Body of pancreas (tissue), 4 donors: ENCODE measurements at regions not wholly inside any gene's neighbourhood (a gene's known extent, or its start where the extent isn't known, plus 50 kb on each side); places are given as distances from the start of the nearest gene placed in this dataset.

ENCODE experiments used
- ATAC-seq: fragments of 150-250 bp; one replicate; pipeline ENCODE4 v1.9.1; 2016
- DNase-seq, 4 donors: peaks; one replicate each; pipeline ENCODE4 v3.0.0-alpha.2; 2019
- H3K27ac ChIP-seq, 4 donors: fragments of 200-600 bp; sonication (generic); 1 replicate in 3 of 4; 2 replicates in 1 of 4; pipeline versions ENCODE4 v1.5.1 to v1.6.1; 2016 to 2019; ENCODE audit warnings: mild to moderate bottlenecking in 1 of 4, mixed read lengths in 1 of 4, moderate library complexity in 1 of 4
- H3K27me3 ChIP-seq, 2 donors: fragments of 200-600 bp; sonication (generic); one replicate each; pipeline ENCODE4 v1.6.0; 2016; ENCODE audit warnings: mild to moderate bottlenecking in 1 of 2
- H3K36me3 ChIP-seq, 2 donors: fragments of 200-600 bp; sonication (generic); replicated peaks in 1 of 2; 2 replicates each; pipeline ENCODE4 v1.5.1; 2016; ENCODE audit warnings: low read depth in 2 of 2; ENCODE audit not compliant: insufficient read depth in 1 of 2
- H3K4me1 ChIP-seq: fragments of 200-600 bp; sonication (generic); one replicate; pipeline ENCODE4 v1.6.0; 2016
- H3K4me3 ChIP-seq, 2 donors: fragments of 200-600 bp; sonication (generic); 1 replicate in 1 of 2; 2 replicates in 1 of 2; pipeline ENCODE4 v1.5.1; 2016 to 2019
- H3K9me3 ChIP-seq, 3 donors: fragments of 200-600 bp; sonication (generic); 1 replicate in 2 of 3; 2 replicates in 1 of 3; pipeline ENCODE4 v1.5.1; 2016
- CTCF ChIP-seq, 7 experiments: fragments of 450-650 bp in 4 of 7; fragments of 200-600 bp in 3 of 7; sonication (generic) in 3 of 7; IDR thresholded peaks; one replicate each; pipeline ENCODE4 v1.5.1; 2016 to 2019; ENCODE audit warnings: antibody characterized with exemption in 7 of 7
- POLR2A ChIP-seq, 3 donors: fragments of 450-650 bp; IDR thresholded peaks; one replicate each; pipeline ENCODE4 v1.6.1; 2016; ENCODE audit warnings: antibody characterized with exemption in 3 of 3, mild to moderate bottlenecking in 2 of 3
- WGBS, 2 donors: methylation state at CpG; one replicate each; pipeline ENCODE4 v1.1.5; 2017; 5-methylcytosine and 5-hydroxymethylcytosine counted together
- intact Hi-C: fragments of 100-400 bp; cut with DNase I; formaldehyde crosslinking; loops from one replicate; pipeline ENCODE4 v1.15.1; 2023

DNA sequence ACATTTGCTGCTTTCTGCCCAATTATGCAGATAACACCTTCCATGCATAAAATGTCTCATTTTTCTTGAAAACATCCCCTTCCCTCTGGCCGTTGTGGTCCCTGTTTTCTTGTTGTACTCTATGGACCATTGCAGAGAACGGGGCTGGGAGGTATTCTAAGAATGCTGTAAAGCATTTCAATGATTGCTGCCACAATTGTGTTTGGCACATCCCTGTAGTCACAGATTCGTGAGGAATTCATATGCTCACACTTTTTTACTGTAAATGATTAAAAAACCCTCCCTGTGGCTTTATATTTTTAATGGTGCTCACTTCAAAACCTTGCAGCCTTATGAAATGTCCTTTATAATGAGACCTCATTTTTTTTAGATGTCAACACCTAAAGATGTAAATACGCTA is 207.2 kb upstream of the GBE1 start:
- Histone ChIP-seq H3K9me3 (no peaks in the 10 kb centered on the region), H3K27ac (no peak overlapping the region), H3K4me1 (no peaks in the 10 kb centered on the region), H3K36me3 (no peaks in the 10 kb centered on the region), H3K27me3 (no peaks in the 10 kb centered on the region), H3K4me3 (no peak overlapping the region)
- ATAC-seq (no peak), DNase-seq (no peak)
- no peak for TF ChIP-seq POLR2A (IDR thresholded peaks at IDR 0.05)
- TF ChIP-seq CTCF (IDR thresholded peaks at IDR 0.05): no peak
- 51 to 55% methylated on average over 4 of the region's 4 CpGs for WGBS, 2 donors
- intact Hi-C loops: no loop called here

DNA sequence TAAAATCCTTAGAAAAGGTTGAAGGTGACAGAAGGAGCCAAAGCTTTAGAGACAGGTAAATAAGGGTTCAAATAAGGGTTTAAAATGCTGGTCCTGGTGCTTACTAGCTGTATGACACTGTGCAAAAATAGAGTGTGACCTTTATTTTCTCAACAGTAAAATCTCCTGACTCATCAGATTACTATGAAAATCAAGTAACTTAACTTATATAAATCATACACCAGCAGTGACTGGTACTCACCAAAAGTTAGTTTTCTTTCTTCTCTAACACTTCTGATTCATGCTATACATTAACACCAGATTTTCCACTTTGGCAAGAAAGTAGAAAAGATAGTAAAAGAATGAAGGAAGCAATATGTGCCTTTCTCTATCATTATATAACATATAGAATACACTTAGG is 205.9 kb upstream of the GBE1 start:
- Histone ChIP-seq H3K9me3 (no peaks in the 10 kb centered on the region), H3K27ac (no peak overlapping the region), H3K4me1 (no peaks in the 10 kb centered on the region), H3K4me3 (no peak overlapping the region), H3K27me3 (no peaks in the 10 kb centered on the region), H3K36me3 (no peaks in the 10 kb centered on the region)
- no peak for TF ChIP-seq CTCF (IDR thresholded peaks at IDR 0.05)
- TF ChIP-seq POLR2A (IDR thresholded peaks at IDR 0.05): no peak
- intact Hi-C loops: no loop called here
- ATAC-seq (no peak), DNase-seq (no peak)

GRCh38 chr3:81965696-81966095 is 204.3 kb upstream of the GBE1 start:
- Histone ChIP-seq H3K4me3 (no peak overlapping the region), H3K4me1 (no peaks in the 10 kb centered on the region), H3K27me3 (no peaks in the 10 kb centered on the region), H3K9me3 (no peaks in the 10 kb centered on the region), H3K27ac (no peak overlapping the region), H3K36me3 (no peaks in the 10 kb centered on the region)
- ATAC-seq (no peak), DNase-seq (no peak)
- intact Hi-C loops: no loop called here
- 51 to 55% methylated on average over 2 of the region's 2 CpGs for WGBS, 2 donors
- TF ChIP-seq POLR2A (IDR thresholded peaks at IDR 0.05) (no peak), CTCF (IDR thresholded peaks at IDR 0.05) (no peak)

DNA sequence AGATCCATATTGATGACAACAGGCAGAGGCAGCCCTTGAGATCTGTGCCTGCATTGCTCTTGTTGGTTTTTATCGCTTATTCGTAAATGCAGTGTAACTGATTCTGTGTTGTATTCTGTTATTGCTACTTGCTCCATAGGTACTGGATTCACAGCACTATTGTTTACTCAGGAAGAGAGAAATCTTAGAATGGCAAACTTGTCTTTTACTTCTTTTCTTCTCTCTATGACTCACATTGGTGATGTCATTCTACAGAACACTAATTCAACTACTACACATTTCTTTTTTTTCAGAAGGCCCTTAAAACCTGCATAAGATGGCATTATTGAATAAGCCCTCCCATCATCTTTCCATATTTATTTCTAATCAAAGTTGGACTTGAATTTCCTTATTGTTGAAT is 201.0 kb upstream of the GBE1 start:
- Histone ChIP-seq H3K27ac (no peak overlapping the region), H3K27me3 (no peaks in the 10 kb centered on the region), H3K4me3 (no peak overlapping the region), H3K4me1 (no peaks in the 10 kb centered on the region), H3K36me3 (no peaks in the 10 kb centered on the region), H3K9me3 (no peaks in the 10 kb centered on the region)
- no peak for TF ChIP-seq POLR2A (IDR thresholded peaks at IDR 0.05)
- TF ChIP-seq CTCF (IDR thresholded peaks at IDR 0.05): no peak
- ATAC-seq (no peak), DNase-seq (no peak)
- 93 to 94% methylated on average over 2 of the region's 2 CpGs for WGBS, 2 donors
- intact Hi-C loops: no loop called here

DNA sequence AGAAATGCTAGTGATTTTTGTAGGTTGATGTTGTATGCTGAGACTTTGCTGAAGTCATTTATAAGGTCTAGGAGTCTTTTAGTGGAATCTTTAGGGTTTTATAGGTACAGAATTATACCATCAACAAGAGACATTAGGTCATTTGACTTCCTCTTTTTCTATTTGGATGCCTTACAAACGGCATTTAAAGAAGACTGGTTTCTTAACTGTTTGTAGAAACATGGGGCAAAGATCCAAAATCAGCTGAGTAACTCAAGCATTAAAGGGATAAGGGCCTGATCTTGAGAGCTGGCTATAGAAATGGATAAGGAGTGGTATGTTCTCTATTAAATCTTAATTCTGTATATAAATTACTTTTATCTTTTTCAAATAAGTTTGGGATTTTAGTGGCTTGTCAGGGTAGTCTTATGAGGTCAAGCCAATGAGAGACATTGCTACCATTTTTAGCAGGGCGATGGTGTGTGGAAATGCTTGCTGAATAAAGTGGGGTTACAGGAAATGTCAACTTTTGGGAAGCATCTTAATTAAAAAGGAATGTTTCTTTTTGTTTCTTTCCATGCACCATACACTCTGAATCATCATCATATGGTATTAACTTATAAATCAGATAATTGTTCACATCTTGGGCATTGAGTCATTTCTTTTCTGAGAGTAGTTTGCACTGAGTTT is 197.7 kb upstream of the GBE1 start:
- intact Hi-C loops: no loop called here
- no peak for TF ChIP-seq POLR2A (IDR thresholded peaks at IDR 0.05)
- no peak for TF ChIP-seq CTCF (IDR thresholded peaks at IDR 0.05)
- Histone ChIP-seq H3K27ac (no peak overlapping the region), H3K4me3 (no peak overlapping the region), H3K9me3 (no peaks in the 10 kb centered on the region), H3K27me3 (no peaks in the 10 kb centered on the region), H3K36me3 (no peaks in the 10 kb centered on the region), H3K4me1 (no peaks in the 10 kb centered on the region)
- ATAC-seq (no peak), DNase-seq (no peak)
- whole genome bisulfite sequencing, 2 donors: 48 to 59% methylated on average over 2 of the region's 2 CpGs
